GM12878 (cell line): ENCODE measurements at regions not wholly inside any gene's neighbourhood (a gene's known extent, or its start where the extent isn't known, plus 50 kb on each side); places are given as distances from the start of the nearest gene placed in this dataset.
A peak's percentile ranks its signal among the peaks of the same experiment; 100 is the strongest.

ENCODE experiments used
- ATAC-seq: fragments of 200-7000 bp; cut with Tn5 transposase; 3 replicates; pipeline ENCODE4 v1.9.1; 2020; ENCODE audit warnings: mild to moderate bottlenecking, moderate library complexity
- BruUV-seq: library from RNA; stranded (reverse); fragments of 400-500 nt; replicated peaks from 2 replicates; lab custom pipeline; 2021; lab: Mats Ljungman, UMichigan
- CTCF ChIA-PET: fragments of 300-600 bp; sonication (Branson Sonifier 250); formaldehyde crosslinking; extraction: SDS; loops from one replicate; lab custom pipeline; 2021; ENCODE audit warnings: inconsistent platforms; lab: Yijun Ruan, JAX
- POLR2A ChIA-PET: fragments of 350-600 bp; formaldehyde crosslinking; extraction: SDS; loops from one replicate; lab custom pipeline; 2021; ENCODE audit warnings: inconsistent platforms; lab: Charles Lee
- RAD21 ChIA-PET: fragments of 300-600 bp; sonication (Branson Sonifier 250); formaldehyde crosslinking; loops from one replicate; lab custom pipeline; 2023; ENCODE audit warnings: antibody characterized with exemption; ENCODE audit not compliant: unreplicated experiment; lab: Charles Lee
- SMC1A ChIA-PET: fragments of 300-600 bp; sonication (Branson Sonifier 250); formaldehyde crosslinking; loops from one replicate; lab custom pipeline; 2023; ENCODE audit not compliant: unreplicated experiment, uncharacterized antibody; lab: Charles Lee
- DNase-seq: peaks from one replicate; pipeline ENCODE4 v3.0.0-alpha.2; 2011; ENCODE audit warnings: low read depth, low spot score
- FAIRE-seq: peaks from 3 replicates; lab custom pipeline; 2011; peaks lifted over from hg19 to GRCh38; lab: Jason Lieb, UNC
- H2AFZ ChIP-seq: 2 replicates; pipeline ENCODE4 v1.6.0; 2011; ENCODE audit warnings: low read depth, low read length, control low read depth; ENCODE audit not compliant: control insufficient read depth
- H3K27ac ChIP-seq: 2 replicates; pipeline ENCODE4 v1.5.1; 2011; ENCODE audit warnings: control low read depth; ENCODE audit not compliant: control insufficient read depth, insufficient read depth
- H3K27me3 ChIP-seq, 2 experiments: replicated peaks in 1 of 2; 2 replicates each; pipeline versions ENCODE4 v1.6.0 to v1.6.1; 2011; ENCODE audit warnings: low read length in 1 of 2; ENCODE audit not compliant: control insufficient read depth in 2 of 2, insufficient read depth in 2 of 2
- H3K36me3 ChIP-seq, 2 experiments: 2 replicates each; pipeline ENCODE4 v1.5.1; 2011; ENCODE audit warnings: low read length in 1 of 2; ENCODE audit not compliant: control insufficient read depth in 2 of 2, insufficient read depth in 2 of 2
- H3K4me1 ChIP-seq: 2 replicates; pipeline ENCODE4 v1.6.1; 2011; ENCODE audit warnings: mild to moderate bottlenecking, low read length, moderate library complexity, mixed read lengths; ENCODE audit not compliant: control insufficient read depth, insufficient read depth
- H3K4me2 ChIP-seq: 2 replicates; pipeline ENCODE4 v1.6.0; 2011; ENCODE audit warnings: control low read depth; ENCODE audit not compliant: control insufficient read depth, insufficient read depth
- H3K4me3 ChIP-seq: fragments of 200-600 bp; sonication (generic); 2 replicates; pipeline ENCODE4 v1.5.1; 2016
- H3K79me2 ChIP-seq: 2 replicates; pipeline ENCODE4 v1.6.0; 2011; ENCODE audit warnings: low read length; ENCODE audit not compliant: control insufficient read depth, insufficient read depth
- H3K9ac ChIP-seq: 2 replicates; pipeline ENCODE4 v1.8.0; 2011; ENCODE audit warnings: low read length, control low read depth, mixed read lengths; ENCODE audit not compliant: control insufficient read depth, insufficient read depth
- H3K9me3 ChIP-seq: replicated peaks from 3 replicates; pipeline ENCODE4 v1.5.1; 2011; ENCODE audit warnings: mild to moderate bottlenecking, low read length; ENCODE audit not compliant: control insufficient read depth, insufficient read depth
- H4K20me1 ChIP-seq: 2 replicates; pipeline ENCODE4 v1.6.0; 2011; ENCODE audit not compliant: control insufficient read depth, insufficient read depth
- BHLHE40 ChIP-seq, 2 experiments: fragments of 450-650 bp in 1 of 2; IDR thresholded peaks; 2 replicates each; pipeline ENCODE4 v1.6.1; 2011 to 2017; ENCODE audit warnings: low read depth in 2 of 2, borderline replicate concordance in 1 of 2, improper control_type of control experiment in 1 of 2, low read length in 1 of 2, mild to moderate bottlenecking in 1 of 2
- CREB1 ChIP-seq: IDR thresholded peaks from 2 replicates; pipeline ENCODE4 v1.6.1; 2012; ENCODE audit warnings: low read depth, mild to moderate bottlenecking, inconsistent platforms
- EZH2 ChIP-seq: IDR thresholded peaks from 2 replicates; pipeline ENCODE4 v1.6.1; 2012; ENCODE audit warnings: low read depth, mild to moderate bottlenecking, control low read depth, inconsistent platforms, low read length, borderline replicate concordance; ENCODE audit not compliant: control insufficient read depth
- FOXM1 ChIP-seq: IDR thresholded peaks from 2 replicates; pipeline ENCODE4 v1.6.1; 2012; ENCODE audit warnings: low read depth, mild to moderate bottlenecking, inconsistent platforms, low read length, moderate library complexity
- IKZF2 ChIP-seq, 2 experiments: fragments of 450-650 bp; IDR thresholded peaks; 2 replicates each; pipeline ENCODE4 v1.6.1; 2017; ENCODE audit warnings: mild to moderate bottlenecking in 2 of 2, moderate library complexity in 2 of 2
- LARP7 ChIP-seq: fragments of 450-650 bp; IDR thresholded peaks from 2 replicates; pipeline ENCODE4 v1.6.1; 2017; ENCODE audit warnings: mild to moderate bottlenecking
- MEF2B ChIP-seq: fragments of 450-650 bp; IDR thresholded peaks from 2 replicates; pipeline ENCODE4 v1.6.1; 2018; ENCODE audit warnings: mild to moderate bottlenecking, moderate library complexity; ENCODE audit not compliant: partially characterized antibody, poor library complexity, severe bottlenecking
- POLR2AphosphoS2 ChIP-seq: IDR thresholded peaks from 2 replicates; pipeline ENCODE4 v1.6.1; 2011; ENCODE audit warnings: low read depth, mild to moderate bottlenecking, low read length, improper control_type of control experiment, moderate library complexity
- SMAD5 ChIP-seq: IDR thresholded peaks from 2 replicates; pipeline ENCODE4 v1.6.1; 2016; ENCODE audit warnings: antibody characterized with exemption, low read depth
- TBL1XR1 ChIP-seq: IDR thresholded peaks from 2 replicates; pipeline ENCODE4 v1.6.1; 2012; ENCODE audit warnings: low read depth, low read length, improper control_type of control experiment
- TCF7 ChIP-seq: IDR thresholded peaks from 2 replicates; pipeline ENCODE4 v1.6.1; 2014; ENCODE audit warnings: antibody characterized with exemption, borderline replicate concordance
- ZNF622 ChIP-seq: fragments of 450-650 bp; IDR thresholded peaks from 2 replicates; pipeline ENCODE4 v1.6.1; 2017; ENCODE audit warnings: mild to moderate bottlenecking, inconsistent platforms
- ZSCAN29 ChIP-seq: fragments of 450-650 bp; IDR thresholded peaks from 2 replicates; pipeline ENCODE4 v1.6.1; 2017; ENCODE audit warnings: mild to moderate bottlenecking, moderate library complexity
- WGBS: methylation state at CpG from one replicate; pipeline ENCODE4 v1.1.6; 2016; ENCODE audit warnings: low lambda C conversion rate; ENCODE audit not compliant: insufficient replicate concordance, insufficient coverage; ENCODE audit errors: missing lambda C conversion rate; 5-methylcytosine and 5-hydroxymethylcytosine counted together
- in situ Hi-C: fragments of 300-500 bp; cut with MboI; formaldehyde crosslinking; loops from 9 replicates; pipeline ENCODE4 v1.14.3; 2018; ENCODE audit warnings: mixed read lengths
- intact Hi-C: fragments of 100-400 bp; cut with micrococcal nuclease; formaldehyde crosslinking; loops from one replicate; pipeline ENCODE4 v1.14.2; 2022; ENCODE audit not compliant: unreplicated experiment
- TF ChIP-seq, protein P1 (sequence below): fragments of 450-650 bp; IDR thresholded peaks from 2 replicates; pipeline ENCODE4 v1.6.1; 2018; ENCODE audit warnings: borderline replicate concordance, mild to moderate bottlenecking; ENCODE audit not compliant: partially characterized antibody

DNA sequence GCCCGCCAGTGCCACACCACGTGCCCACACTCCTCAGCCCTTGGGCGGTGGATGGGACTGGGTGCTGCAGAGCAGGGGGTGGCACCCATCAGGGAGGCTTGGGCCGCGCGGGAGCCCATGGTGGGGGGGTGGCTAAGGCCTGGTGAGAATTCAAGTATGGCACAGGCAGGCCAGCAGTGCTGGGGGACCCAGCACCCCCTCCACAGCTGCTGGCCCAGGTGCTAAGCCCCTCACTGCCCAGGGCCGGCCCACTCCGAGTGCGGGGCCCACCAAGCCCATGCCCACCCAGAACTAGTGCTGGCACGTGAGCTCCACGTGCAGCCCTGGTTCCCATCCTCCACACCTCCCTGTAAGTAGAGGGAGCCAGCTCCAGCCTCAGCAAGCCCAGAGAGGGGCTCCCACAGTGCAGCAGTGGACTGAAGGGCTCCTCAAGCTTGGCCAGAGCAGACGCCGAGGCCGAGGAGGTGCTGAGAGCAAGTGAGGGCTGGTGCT is 1091.1 kb upstream of the GJE1 start:
- RAD21 ChIA-PET = interaction anchor here (0.5 kb wide), 1 partner anchor 59 kb away, joined by 3 read pairs; no protein-coding TSS in a partner anchor
- BruUV-seq = no TSS peak
- no peaks in the 10 kb centered on the region for H3K27me3 ChIP-seq
- no peaks in the 10 kb centered on the region for H3K4me1 ChIP-seq
- CTCF ChIA-PET = no interaction called here
- SMC1A ChIA-PET = interaction anchor here (0.6 to 1.4 kb wide), 2 partner anchors 9 to 62 kb away, joined by 3 to 4 read pairs; no protein-coding TSS in a partner anchor
- no peak overlapping the region for H2AFZ ChIP-seq
- H3K4me2 ChIP-seq = no peak overlapping the region
- no peak overlapping the region for H3K9ac ChIP-seq
- H3K9me3 ChIP-seq = no peaks in the 10 kb centered on the region; the same call in 2 of the 3 replicates
- TF ChIP-seq BHLHE40 (IDR thresholded peaks at IDR 0.05; ENCODE audit: borderline replicate concordance in 1 of 2, low read depth in 2 of 2, low read length in 1 of 2) (peak in 1 of 2 experiments; percentile 50; a peak in 2 of 4 replicates), ZSCAN29 (no peak), CREB1 (no peak), FOXM1 (no peak), TCF7 (no peak), LARP7 (no peak)
- DNase-seq (no peak), ATAC-seq (no peak), FAIRE-seq (no peak)
- H3K36me3 ChIP-seq = no peaks in the 10 kb centered on the region
- intact Hi-C loops = no loop called here
- H3K4me3 ChIP-seq = no peak overlapping the region
- in situ Hi-C loops = no loop called here
- H3K79me2 ChIP-seq = no peaks in the 10 kb centered on the region
- 61% methylated on average over 14 of the region's 14 CpGs for WGBS
- H3K27ac ChIP-seq = no peak overlapping the region
- POLR2A ChIA-PET = no interaction called here
- no peaks in the 10 kb centered on the region for H4K20me1 ChIP-seq

DNA sequence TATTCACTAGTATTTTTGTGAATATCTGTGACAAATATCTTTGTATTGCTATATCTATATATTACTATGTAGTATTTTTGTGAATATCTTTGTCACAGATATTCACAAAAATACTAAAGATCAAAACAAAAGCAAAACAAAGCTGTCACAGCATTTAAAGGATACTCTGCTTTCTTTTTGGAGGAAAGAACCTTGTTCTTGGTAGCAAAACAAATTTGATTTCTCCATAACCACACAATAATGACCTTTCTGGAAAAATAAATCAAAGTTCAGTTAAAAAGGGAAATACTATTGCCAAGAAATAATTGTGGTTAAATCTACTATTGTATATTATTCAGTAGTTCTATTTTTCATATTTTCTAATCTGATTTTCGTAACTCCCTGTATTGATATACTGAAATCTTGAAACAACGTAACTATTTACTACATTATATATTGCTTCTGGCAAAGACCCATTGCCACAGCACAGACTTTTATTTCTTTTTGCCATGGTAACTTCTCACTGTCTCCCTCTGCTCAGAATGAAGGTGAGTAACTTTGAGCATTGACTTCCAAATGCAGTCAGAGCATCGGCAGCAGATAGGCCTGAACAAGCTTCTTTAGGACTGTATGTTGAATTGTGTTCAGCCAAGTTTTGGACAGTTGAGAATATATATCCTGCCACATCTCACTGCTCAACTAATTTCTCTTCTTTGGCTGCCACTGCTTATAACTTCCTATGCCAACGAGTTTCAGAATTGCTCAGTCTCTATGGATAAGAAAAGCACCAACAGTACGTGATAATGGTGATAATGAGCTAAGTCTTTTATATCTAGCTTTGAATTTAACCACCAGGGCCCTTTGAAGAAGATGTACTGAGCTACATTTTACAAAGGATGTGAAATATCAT is 1097.2 kb upstream of the GJE1 start:
- WGBS = 25% methylated on average over 5 of the region's 5 CpGs
- intact Hi-C loops (no loop called here), in situ Hi-C loops (no loop called here)
- no peak overlapping the region for H3K27ac ChIP-seq
- no peak overlapping the region for H3K4me3 ChIP-seq
- ChIA-PET CTCF (no interaction called here), POLR2A (no interaction called here), RAD21 (no interaction called here), SMC1A (interaction anchor here (0.9 to 1.0 kb wide), 2 partner anchors 35 to 37 kb away, joined by 3 to 4 read pairs; no protein-coding TSS in a partner anchor)
- H2AFZ ChIP-seq = no peak overlapping the region
- no peaks in the 10 kb centered on the region for H3K27me3 ChIP-seq
- no peaks in the 10 kb centered on the region for H3K36me3 ChIP-seq
- no peak overlapping the region for H3K9ac ChIP-seq
- ATAC-seq = no peak; the same call in 2 of the 3 replicates
- FAIRE-seq = peak; percentile 27
- DNase-seq = no peak
- TF ChIP-seq MEF2B (no peak), SMAD5 (no peak), IKZF2 (IDR thresholded peaks at IDR 0.05) (no peak), ZNF622 (no peak), TBL1XR1 (no peak), EZH2 (no peak), POLR2AphosphoS2 (no peak)
- TF ChIP-seq, protein P1, sequence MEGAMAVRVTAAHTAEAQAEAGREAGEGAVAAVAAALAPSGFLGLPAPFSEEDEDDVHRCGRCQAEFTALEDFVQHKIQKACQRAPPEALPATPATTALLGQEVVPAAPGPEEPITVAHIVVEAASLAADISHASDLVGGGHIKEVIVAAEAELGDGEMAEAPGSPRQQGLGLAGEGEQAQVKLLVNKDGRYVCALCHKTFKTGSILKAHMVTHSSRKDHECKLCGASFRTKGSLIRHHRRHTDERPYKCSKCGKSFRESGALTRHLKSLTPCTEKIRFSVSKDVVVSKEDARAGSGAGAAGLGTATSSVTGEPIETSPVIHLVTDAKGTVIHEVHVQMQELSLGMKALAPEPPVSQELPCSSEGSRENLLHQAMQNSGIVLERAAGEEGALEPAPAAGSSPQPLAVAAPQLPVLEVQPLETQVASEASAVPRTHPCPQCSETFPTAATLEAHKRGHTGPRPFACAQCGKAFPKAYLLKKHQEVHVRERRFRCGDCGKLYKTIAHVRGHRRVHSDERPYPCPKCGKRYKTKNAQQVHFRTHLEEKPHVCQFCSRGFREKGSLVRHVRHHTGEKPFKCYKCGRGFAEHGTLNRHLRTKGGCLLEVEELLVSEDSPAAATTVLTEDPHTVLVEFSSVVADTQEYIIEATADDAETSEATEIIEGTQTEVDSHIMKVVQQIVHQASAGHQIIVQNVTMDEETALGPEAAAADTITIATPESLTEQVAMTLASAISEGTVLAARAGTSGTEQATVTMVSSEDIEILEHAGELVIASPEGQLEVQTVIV = no peak
- no peaks in the 10 kb centered on the region for H3K9me3 ChIP-seq
- H3K79me2 ChIP-seq = no peaks in the 10 kb centered on the region
- no peaks in the 10 kb centered on the region for H4K20me1 ChIP-seq
- BruUV-seq = no TSS peak
- H3K4me1 ChIP-seq = no peaks in the 10 kb centered on the region
- H3K4me2 ChIP-seq = no peak overlapping the region
